ENCODE measurements at regions not wholly inside any gene's neighbourhood (a gene's known extent, or its start where the extent isn't known, plus 50 kb on each side); places are given as distances from the start of the nearest gene placed in this dataset.

- Histone ChIP-seq H3K36me3 (ENCODE audit: insufficient read depth) (no peaks in the 10 kb centered on the region), H3K27ac (ENCODE audit: low read depth) (no peak overlapping the region), H3K27me3 (ENCODE audit: insufficient read depth) (no peaks in the 10 kb centered on the region), H3K9me2 (ENCODE audit: insufficient read depth) (peaks cover 14% of the 10 kb centered on the region), H3F3A (replicated peaks; ENCODE audit: low read depth) (no peaks in the 10 kb centered on the region), H3K4me2 (no peak overlapping the region), H3K4me3 (no peak overlapping the region), H3K79me2 (replicated peaks; ENCODE audit: insufficient read depth) (no peaks in the 10 kb centered on the region), H3K4me1 (ENCODE audit: insufficient read depth) (no peaks in the 10 kb centered on the region), H2AFZ (no peak overlapping the region), H4K20me1 (replicated peaks; ENCODE audit: insufficient read depth) (no peaks in the 10 kb centered on the region)
- Mint-ChIP-seq H3K4me1 (no peaks in the 10 kb centered on the region), H3K9me3 (no peaks in the 10 kb centered on the region), H3K36me3 (ENCODE audit: low read depth) (no peaks in the 10 kb centered on the region), H3K4me3 (no peak overlapping the region), H3K27me3 (ENCODE audit: insufficient read depth, low read depth, poor library complexity) (no peaks in the 10 kb centered on the region), H3K27ac (no peak overlapping the region)
- TF ChIP-seq ZNF462 (CRISPR knock-in tag; IDR thresholded peaks at IDR 0.05) (no peak), NANOG (IDR thresholded peaks at IDR 0.05; ENCODE audit: borderline replicate concordance) (no peak), POLR2AphosphoS5 (IDR thresholded peaks at IDR 0.05; ENCODE audit: low read depth) (no peak), CREB1 (CRISPR knock-in tag; IDR thresholded peaks at IDR 0.05; ENCODE audit: low read depth) (no peak), EZH2phosphoT487 (IDR thresholded peaks at IDR 0.05; ENCODE audit: unreplicated experiment) (no peak), JUNB (IDR thresholded peaks at IDR 0.05; ENCODE audit: unreplicated experiment) (no peak), EZH2 (IDR thresholded peaks at IDR 0.05; ENCODE audit: low read depth, unreplicated experiment) (no peak), ZNF331 (CRISPR knock-in tag; IDR thresholded peaks at IDR 0.05; ENCODE audit: low read depth) (no peak), STAT1 (IDR thresholded peaks at IDR 0.05; ENCODE audit: unreplicated experiment) (no peak)
- TF ChIP-seq, protein P1, sequence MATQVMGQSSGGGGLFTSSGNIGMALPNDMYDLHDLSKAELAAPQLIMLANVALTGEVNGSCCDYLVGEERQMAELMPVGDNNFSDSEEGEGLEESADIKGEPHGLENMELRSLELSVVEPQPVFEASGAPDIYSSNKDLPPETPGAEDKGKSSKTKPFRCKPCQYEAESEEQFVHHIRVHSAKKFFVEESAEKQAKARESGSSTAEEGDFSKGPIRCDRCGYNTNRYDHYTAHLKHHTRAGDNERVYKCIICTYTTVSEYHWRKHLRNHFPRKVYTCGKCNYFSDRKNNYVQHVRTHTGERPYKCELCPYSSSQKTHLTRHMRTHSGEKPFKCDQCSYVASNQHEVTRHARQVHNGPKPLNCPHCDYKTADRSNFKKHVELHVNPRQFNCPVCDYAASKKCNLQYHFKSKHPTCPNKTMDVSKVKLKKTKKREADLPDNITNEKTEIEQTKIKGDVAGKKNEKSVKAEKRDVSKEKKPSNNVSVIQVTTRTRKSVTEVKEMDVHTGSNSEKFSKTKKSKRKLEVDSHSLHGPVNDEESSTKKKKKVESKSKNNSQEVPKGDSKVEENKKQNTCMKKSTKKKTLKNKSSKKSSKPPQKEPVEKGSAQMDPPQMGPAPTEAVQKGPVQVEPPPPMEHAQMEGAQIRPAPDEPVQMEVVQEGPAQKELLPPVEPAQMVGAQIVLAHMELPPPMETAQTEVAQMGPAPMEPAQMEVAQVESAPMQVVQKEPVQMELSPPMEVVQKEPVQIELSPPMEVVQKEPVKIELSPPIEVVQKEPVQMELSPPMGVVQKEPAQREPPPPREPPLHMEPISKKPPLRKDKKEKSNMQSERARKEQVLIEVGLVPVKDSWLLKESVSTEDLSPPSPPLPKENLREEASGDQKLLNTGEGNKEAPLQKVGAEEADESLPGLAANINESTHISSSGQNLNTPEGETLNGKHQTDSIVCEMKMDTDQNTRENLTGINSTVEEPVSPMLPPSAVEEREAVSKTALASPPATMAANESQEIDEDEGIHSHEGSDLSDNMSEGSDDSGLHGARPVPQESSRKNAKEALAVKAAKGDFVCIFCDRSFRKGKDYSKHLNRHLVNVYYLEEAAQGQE (IDR thresholded peaks at IDR 0.05; ENCODE audit: unreplicated experiment): no peak
- TF ChIP-seq, protein P2, sequence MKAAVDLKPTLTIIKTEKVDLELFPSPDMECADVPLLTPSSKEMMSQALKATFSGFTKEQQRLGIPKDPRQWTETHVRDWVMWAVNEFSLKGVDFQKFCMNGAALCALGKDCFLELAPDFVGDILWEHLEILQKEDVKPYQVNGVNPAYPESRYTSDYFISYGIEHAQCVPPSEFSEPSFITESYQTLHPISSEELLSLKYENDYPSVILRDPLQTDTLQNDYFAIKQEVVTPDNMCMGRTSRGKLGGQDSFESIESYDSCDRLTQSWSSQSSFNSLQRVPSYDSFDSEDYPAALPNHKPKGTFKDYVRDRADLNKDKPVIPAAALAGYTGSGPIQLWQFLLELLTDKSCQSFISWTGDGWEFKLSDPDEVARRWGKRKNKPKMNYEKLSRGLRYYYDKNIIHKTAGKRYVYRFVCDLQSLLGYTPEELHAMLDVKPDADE (IDR thresholded peaks at IDR 0.05): no peak
- no peak for ATAC-seq
- DNase-seq (ENCODE audit: low spot score): no peak
These were observed 473.0 kb downstream of the BMP2 start for GRCh38 chr20:7240490-7240889.

All from GM23338 (cell line).